Sciatic nerve (tissue), 2 donors: ENCODE measurements at regions not wholly inside any gene's neighbourhood (a gene's known extent, or its start where the extent isn't known, plus 50 kb on each side); places are given as distances from the start of the nearest gene placed in this dataset.
"Not testable (repeated sequence)": the region's sequence is repeated elsewhere in the genome, so short reads cannot be mapped to it uniquely, and the experiment has no call there.

Source experiments
- ATAC-seq: fragments of 200-7000 bp; cut with Tn5 transposase; one replicate; pipeline ENCODE4 v1.9.1; 2020; ENCODE audit warnings: mild to moderate bottlenecking, moderate library complexity
- DNase-seq: peaks from one replicate; pipeline ENCODE4 v3.0.0-alpha.2; 2020; ENCODE audit warnings: low spot score
- intact Hi-C: fragments of 100-400 bp; cut with DNase I; formaldehyde crosslinking; loops from one replicate; pipeline ENCODE4 v1.14.2; 2022
- donor health status: DM: no; HTN: no; CAD: no.
- donor health status: DM: no; HTN: no; CAD: no.

- intact Hi-C loops = no loop called here
- DNase-seq (no peak), ATAC-seq (no peak)
Observed at GRCh38 chr3:153003441-153003840, 158.6 kb upstream of the RAP2B start.

- ATAC-seq = no peak
- intact Hi-C loops = no loop called here
- DNase-seq = no peak
Observed at GRCh38 chr3:153003862-153004261, 158.2 kb upstream of the RAP2B start.

- no peak for DNase-seq
- ATAC-seq = no peak
- intact Hi-C loops = no loop called here
Observed at GRCh38 chr3:153008226-153008625, 153.8 kb upstream of the RAP2B start.

- intact Hi-C loops = no loop called here
- ATAC-seq = no peak
- DNase-seq = no peak
Observed at GRCh38 chr3:153023896-153024295, 138.1 kb upstream of the RAP2B start.

- intact Hi-C loops = no loop called here
- no peak for ATAC-seq
Observed at GRCh38 chr3:153026026-153026425, 136.0 kb upstream of the RAP2B start.

DNA sequence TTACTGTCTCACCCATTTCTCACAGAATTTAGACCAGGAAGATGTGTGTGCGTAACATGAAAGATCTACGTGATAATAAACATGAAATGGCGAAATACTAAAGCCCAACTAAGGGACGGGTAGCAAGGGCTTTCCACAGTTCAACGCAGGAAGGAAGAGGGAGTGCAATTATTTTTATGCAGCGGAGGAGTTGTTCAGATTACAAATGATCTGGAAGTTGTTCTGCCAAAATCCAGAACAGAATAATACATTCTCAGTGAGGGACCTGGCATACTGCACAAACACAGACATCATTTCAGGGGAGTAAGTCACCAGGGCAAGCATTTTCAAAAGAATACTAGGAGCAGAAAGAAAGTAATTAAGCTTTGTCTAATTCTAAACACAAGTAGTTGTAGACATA is 133.6 kb upstream of the RAP2B start:
- DNase-seq (no peak), ATAC-seq (no peak)
- intact Hi-C loops = no loop called here

More at GRCh38 chr3:153026026-153026425, 136.0 kb upstream of the RAP2B start:
- no peak for DNase-seq

DNA sequence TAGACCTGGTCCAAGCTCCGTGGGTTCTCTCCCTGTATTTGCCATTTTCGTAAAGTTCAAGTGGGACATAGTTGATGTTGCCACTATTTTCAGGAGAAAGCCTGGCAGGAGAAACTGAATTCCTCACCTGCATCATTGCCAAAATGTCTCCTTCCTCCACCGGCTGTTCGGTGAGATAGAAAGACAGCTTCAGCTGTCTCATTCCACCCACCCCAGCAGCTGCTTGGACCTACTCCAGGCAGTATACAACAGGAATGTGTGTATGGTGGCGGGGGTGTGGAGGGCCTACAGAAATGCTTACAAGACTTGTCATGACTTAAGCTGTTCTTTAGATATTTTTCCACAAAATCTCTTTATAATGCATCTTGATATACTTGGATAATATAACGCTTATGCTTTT is 132.7 kb upstream of the RAP2B start:
- intact Hi-C loops = no loop called here
- no peak for DNase-seq
- ATAC-seq = no peak

DNA sequence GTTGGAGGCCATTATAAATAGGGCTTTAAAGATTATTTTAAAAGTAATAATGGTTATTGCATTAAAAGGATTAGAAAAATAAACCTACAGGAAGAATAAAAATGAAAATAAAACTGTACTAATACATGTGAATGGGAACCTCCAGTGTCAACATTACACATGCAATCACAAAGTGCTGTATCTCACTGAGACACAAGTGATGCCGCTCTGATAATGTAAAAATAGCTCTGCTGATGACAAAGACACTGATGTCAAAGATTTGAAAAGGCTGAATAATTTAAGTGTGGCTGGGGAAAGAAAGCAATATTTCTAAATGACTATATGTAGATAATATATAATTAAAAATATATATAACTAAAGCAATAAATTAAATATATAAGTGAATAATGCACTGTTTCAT is 129.1 kb upstream of the RAP2B start:
- intact Hi-C loops = no loop called here
- DNase-seq (no peak), ATAC-seq (no peak)

- intact Hi-C loops = no loop called here
- no peak for DNase-seq
- no peak for ATAC-seq
Observed at GRCh38 chr3:153036846-153037245, 125.2 kb upstream of the RAP2B start.

DNA sequence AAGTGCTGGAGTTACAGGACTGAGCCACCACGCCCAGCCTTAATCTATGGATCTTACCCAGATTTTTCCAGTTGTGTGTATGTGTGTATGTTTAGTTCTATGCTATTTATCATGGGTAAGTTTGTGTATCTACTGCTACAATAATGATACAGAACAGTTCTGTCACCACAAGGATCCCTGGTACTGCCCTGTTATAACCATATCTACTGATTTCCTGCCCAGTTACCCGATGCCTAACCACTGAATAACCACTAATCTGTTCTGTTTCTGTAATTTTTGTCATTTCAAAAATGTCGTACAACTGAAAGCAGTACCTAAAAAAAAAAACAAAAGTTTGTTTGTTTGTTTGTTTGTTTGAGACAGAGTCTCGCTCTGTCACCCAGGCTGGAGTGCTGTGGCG is 123.7 kb upstream of the RAP2B start:
- ATAC-seq (no peak), DNase-seq (no peak)
- intact Hi-C loops = no loop called here

DNA sequence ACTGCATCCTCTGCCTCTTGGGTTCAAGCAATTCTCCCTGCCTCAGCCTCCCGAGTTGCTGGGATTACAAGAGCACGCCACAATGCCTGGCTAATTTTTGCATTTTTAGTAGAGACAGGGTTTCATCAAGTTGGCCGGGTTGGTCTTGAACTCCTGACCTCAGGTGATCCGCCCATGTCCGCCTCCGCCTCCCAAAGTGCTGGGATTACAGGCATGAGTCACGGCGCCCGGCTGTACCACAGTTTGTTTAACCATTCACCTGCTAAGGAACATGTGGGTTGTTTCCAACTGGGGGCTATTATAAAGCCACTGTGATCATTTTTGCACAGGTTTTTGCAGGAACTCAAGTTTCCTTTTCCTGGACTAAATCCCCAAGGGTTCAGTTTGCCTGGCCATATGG is 123.2 kb upstream of the RAP2B start:
- ATAC-seq (no peak), DNase-seq (no peak)
- intact Hi-C loops = no loop called here

DNA sequence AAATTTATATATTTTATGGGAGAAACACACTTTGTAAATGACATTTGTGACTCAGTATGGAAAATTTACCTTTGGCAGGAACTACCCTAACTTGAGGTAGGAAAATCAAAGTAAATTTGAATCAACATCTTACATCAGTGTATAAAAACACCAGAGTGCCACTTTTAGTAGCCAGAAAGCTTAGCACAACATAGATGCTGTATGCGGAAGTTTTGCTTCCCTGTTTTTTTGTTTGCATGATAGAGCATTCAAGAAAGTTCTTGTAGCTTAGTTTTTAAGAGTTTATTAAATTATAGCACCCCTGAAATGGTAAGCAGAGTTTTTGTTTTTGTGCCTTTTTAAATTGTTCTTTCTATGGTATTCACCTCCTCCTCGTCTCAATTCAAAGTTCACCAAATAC is 120.8 kb upstream of the RAP2B start:
- intact Hi-C loops = no loop called here
- DNase-seq (no peak), ATAC-seq (no peak)

- intact Hi-C loops = no loop called here
- ATAC-seq = no peak
- no peak for DNase-seq
Observed at GRCh38 chr3:153042088-153042487, 119.9 kb upstream of the RAP2B start.

GRCh38 chr3:153043729-153044328 is 118.2 kb upstream of the RAP2B start:
- DNase-seq (no peak), ATAC-seq (peak; percentile 70)
- intact Hi-C loops = no loop called here

GRCh38 chr3:153045150-153045549 is 116.9 kb upstream of the RAP2B start:
- intact Hi-C loops = no loop called here
- ATAC-seq = no peak
- DNase-seq = no peak

GRCh38 chr3:153050978-153051377 is 111.0 kb upstream of the RAP2B start:
- intact Hi-C loops = no loop called here
- ATAC-seq (no peak), DNase-seq (no peak)

- ATAC-seq = no peak
- intact Hi-C loops = no loop called here
Observed at GRCh38 chr3:153051427-153052095, 110.5 kb upstream of the RAP2B start.

DNA sequence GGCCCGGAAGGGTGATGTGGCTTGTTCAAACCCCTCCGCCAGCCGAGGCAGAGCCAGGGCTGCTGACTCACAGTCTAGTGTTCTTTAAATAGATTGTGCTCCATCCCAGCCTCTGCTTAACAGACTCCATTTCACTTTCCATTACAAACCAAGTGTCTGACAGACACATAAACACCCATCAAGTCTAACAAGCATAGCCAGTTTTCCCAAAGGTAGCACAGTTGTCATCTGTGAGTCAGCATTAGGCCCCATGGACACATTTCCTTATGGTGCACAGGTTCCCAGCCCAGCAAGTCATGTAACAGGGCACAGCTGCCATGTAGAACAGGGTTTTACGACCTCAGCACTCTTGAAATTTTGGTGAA is 109.9 kb upstream of the RAP2B start:
- ATAC-seq (no peak), DNase-seq (no peak)
- intact Hi-C loops = no loop called here

More at GRCh38 chr3:153051427-153052095, 110.5 kb upstream of the RAP2B start:
- DNase-seq = no peak

GRCh38 chr3:153055217-153055616 is 106.8 kb upstream of the RAP2B start:
- intact Hi-C loops = no loop called here
- no peak for DNase-seq
- ATAC-seq = no peak

GRCh38 chr3:153055779-153056178 is 106.2 kb upstream of the RAP2B start:
- ATAC-seq (no peak), DNase-seq (no peak)
- intact Hi-C loops = no loop called here

DNA sequence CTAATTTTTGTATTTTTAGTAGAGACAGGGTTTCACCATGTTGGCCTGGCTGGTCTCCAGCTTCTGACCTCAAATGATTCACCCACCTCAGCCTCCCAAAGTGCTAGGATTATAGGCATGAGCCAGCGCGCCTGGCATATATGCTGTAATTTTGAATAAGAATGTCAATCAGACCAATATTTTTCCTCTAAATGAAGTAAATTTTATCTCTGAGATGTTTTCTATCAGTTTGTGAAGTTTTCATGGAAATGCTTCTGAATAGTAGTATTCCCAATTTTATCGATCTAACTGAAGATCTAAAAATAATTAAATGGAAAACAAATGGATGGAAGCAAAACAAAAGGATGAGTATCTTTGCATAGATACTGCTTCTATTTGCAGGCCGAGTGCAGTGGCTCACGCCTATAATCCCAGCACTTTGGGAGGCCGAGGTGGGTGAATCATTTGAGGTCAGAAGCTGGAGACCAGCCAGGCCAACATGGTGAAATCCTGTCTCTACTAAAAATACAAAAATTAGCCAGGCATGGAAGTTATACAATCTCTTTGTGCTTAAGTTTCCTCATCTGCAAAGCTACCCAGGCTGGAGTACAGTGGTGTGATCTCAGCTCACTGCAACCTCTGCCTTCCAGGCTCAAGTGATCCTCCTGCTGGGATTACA is 103.9 kb upstream of the RAP2B start:
- intact Hi-C loops, DNase-seq, ATAC-seq: not testable (repeated sequence)
